NCI-H748 treated with DMSO at 0.1 percent for 48 hours (cell line): ENCODE measurements at regions not wholly inside any gene's neighbourhood (a gene's known extent, or its start where the extent isn't known, plus 50 kb on each side); places are given as distances from the start of the nearest gene placed in this dataset.
"Not testable (repeated sequence)": the region's sequence is repeated elsewhere in the genome, so short reads cannot be mapped to it uniquely, and the experiment has no call there.

Source experiments
- DNase-seq: peaks from one replicate; lab custom pipeline; 2025; lab: John Stamatoyannopoulos, UW

- not testable (repeated sequence) for DNase-seq
Measured at GRCh38 chr14:59006179-59006578, 182.3 kb upstream of the DAAM1 start.

DNA sequence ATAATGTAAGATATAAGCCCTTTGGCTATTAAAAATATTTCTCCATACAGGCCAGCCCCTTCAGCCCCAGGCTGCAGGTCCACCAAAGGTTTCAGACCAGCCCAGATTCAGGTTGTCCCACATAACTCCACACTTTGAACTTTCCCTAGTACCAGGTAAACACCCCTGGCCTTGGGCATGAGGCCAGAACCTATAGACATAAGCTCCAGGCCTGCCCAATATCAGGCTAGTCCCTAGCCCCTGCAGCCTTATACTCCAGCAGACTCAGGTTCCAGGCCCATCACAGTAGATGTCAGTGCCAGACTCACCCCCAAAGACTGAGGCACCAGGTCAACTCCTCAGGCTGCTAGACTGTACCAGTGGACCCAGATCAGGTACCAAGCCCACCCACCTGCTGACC is 178.5 kb upstream of the DAAM1 start:
- no peak for DNase-seq

DNA sequence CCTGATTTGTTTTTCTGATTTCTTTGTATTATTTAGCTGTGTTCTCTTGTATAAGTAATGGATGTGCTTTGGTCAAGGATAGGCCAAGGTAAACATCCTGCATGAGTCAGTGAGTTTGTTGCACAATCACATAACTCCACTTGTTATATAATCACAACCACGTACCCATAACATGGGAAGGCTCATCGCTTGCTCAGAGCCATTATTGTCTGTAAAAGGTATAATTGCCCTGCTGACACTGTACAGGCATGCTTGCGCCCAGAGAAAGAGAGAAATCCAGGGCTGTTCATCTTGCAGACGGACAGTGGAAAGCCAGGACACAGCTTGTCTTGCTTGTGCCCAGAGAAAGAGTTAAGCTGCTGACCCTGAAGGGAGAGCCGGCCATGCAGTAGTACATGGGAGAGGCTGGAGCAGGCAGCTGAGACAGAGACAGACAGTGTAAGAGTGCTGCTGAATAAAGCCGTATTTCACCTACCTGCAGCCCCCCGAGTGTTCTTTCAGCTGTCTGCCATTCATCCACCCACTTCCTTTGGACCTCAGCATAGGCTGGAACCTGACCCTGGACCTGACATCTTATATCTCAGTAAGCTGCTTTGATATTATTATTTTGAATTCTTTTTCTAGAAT is 174.7 kb upstream of the DAAM1 start:
- no peak for DNase-seq

DNA sequence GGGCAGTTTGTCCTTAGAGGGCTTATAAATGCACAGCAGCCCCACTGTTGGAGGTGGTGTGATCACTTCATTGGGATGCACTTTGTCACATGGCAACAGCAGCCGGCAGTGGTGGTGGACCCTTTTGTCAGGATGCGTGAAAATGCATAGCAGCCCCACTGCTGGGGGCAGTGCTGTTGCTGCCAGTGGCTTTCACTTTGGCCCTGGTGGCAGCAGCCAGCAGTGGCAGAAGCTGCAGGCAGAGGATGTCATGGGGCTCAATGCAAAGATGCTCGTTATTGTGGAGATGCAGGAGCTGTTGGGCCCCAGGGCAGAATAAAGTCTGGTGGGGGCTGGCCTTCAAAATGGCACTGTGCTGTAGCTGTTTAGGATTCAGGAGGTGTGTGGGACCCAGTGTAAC is 173.0 kb upstream of the DAAM1 start:
- no peak for DNase-seq

DNA sequence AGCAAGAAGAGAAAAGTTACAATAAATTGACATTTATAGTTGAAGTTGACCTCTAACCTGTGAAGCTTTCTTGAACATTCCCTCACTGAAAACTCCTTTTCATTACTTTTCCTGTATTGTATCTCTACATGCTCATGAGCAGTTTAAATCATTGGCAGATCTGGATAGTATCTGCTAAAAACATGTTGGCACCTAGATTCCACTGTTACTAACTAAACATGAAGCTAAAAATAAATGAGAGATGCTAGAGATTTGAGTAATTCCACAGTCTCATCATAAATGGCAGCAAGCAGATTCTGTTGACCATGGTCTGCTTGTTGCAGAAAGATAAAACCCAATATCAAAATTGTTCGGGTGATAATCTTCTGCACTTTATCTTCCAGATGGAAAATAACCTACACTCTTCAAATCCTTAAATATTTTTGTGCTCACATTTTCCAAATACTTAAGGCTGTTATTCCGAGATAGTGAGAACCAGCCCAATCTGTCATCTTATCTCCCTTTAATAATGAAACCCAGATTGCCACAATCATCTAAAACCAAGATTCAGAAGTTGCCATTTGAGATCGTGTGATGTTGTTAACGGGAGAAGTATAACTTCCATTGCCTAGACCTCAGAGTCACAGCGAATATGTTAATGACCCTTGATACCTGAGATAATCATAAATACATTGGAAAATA is 171.0 kb upstream of the DAAM1 start:
- DNase-seq, result no peak

GRCh38 chr14:59018460-59018859 is 170.0 kb upstream of the DAAM1 start:
- no peak for DNase-seq

- DNase-seq, result no peak
Measured at GRCh38 chr14:59018978-59019377, 169.5 kb upstream of the DAAM1 start.

DNA sequence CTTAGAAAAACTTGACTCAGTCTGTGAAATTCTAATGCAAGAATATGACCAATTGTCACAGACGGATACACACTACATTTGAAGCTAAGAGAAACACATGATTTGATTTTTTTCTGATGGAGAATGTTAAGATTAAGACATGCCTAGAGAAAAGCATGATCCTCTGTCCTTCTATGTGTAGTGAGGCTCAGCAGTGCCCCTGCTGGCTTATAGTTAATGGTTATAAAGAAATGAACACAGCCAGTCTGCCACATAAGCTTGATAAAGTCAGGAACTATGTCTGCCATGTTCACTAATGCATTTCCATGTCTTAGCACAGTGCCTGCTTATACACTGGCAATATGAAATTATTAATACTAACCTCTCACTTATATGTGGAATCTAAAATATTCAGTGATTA is 168.1 kb upstream of the DAAM1 start:
- DNase-seq, result peak; percentile 10

DNA sequence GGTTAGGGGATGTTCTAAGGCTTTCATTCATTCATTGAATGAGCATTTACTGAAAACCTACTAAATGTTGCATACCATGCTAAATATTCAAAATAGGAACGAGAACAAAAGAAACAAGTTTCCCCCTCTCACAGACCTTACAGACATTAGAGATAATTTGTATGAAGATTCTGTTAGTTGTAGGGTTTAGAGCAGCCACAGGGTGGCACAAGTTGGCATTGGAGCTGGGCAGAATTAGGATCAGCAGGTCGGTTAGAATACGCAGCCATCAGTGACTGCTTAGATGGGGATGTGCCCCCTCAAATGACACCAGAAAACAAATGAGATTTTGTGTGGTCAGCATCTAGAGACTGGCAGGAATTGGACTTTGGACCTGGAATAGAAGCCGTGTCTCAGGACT is 166.3 kb upstream of the DAAM1 start:
- no peak for DNase-seq

- DNase-seq, result no peak
Measured at GRCh38 chr14:59026081-59026480, 162.4 kb upstream of the DAAM1 start.

DNA sequence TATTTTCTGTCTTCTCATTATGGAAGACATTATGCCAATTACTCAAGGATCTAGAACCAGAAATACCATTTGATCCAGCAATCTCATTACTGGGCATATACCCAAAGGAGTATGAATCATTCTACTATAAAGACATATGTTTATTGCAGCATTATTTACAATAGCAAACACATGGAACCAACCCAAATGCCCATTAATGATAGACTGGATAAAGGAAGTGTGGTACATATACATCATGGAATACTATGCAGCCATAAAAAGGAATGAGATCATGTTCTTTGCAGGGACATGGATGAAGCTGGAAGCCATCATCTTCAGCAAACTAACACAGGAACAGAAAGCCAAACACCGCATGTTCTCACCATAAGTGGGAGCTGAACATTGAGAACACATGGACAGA is 161.8 kb upstream of the DAAM1 start:
- not testable (repeated sequence) for DNase-seq

GRCh38 chr14:59028476-59029202 is 159.8 kb upstream of the DAAM1 start:
- DNase-seq, result peak; percentile 67

DNA sequence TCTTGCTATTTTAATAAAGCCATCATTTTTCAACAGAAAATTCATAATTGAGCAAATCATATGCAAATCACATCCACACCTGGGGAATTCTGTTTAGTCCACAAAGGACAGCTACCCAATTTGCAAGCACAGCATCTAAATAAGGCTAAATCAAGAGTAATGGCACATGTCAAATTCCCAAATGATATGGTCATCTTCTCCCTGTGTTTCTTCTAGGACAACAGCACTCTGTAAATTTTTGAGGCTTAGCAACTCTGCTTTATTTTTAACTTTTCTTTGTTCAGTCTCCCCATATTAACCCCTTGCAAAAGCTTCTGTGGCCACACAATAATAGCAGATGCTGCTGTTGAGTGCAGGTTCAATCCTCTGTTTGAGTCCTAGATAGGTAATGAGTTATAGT is 155.6 kb upstream of the DAAM1 start:
- DNase-seq, result no peak

DNA sequence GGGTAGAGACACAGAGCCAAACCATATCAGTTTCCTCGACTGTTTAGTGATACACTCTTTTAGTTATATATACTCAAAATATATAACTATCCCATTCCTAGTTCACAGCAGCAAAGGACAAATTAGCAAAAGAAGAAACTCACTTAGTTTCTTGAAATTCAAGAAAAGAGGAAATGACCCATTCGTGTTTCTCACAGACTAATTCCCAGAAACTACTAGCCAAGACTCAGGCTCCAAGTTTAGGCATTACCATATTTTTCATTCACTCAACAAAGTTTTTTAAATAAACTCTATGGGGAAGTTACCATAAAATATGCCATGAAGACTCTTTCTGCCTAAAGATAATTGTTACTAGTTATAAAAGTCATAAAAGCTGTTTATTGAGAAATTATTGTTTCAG is 152.3 kb upstream of the DAAM1 start:
- DNase-seq, result no peak

DNA sequence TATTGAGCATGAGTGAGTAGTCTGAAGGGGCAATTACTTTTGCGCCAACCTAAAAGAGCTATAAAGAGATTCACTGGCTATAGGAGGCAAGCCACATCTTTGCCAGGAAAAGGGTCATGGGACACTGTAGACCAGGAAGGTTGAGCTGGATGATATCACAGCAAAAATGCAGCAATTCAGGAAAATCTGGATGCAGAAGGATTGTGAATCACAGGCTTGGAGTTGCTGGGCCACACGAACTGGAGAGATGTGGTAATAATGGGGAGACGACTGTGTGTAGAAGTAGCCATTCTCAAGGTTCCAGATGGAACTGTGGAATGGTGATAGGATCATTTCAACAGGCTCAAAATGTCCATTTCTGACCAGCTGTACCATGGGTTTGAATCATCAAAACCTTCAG is 151.4 kb upstream of the DAAM1 start:
- DNase-seq, result no peak

DNA sequence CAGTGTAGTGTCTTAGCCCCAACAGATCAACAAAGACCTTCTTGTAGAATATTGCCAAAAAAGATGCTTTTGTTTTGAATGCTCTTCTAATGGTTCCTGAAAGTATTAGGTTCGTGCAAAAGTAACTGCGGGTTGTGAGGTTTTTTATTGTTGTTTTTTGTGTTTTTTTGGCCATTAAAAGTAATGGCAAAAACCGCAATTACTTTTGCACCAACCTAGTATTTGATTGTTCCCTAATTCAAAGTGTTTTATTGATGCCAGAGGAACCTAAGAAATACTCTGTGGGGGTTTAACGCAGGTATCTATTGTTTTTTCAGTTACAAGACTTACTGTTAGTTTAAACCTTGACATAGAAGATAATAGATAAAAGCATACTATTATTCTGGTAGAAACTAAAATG is 150.8 kb upstream of the DAAM1 start:
- no peak for DNase-seq

- no peak for DNase-seq
Measured at GRCh38 chr14:59038746-59039145, 149.7 kb upstream of the DAAM1 start.

- DNase-seq, result no peak
Measured at GRCh38 chr14:59041308-59041707, 147.2 kb upstream of the DAAM1 start.

- DNase-seq, result no peak
Measured at GRCh38 chr14:59044707-59045106, 143.8 kb upstream of the DAAM1 start.

DNA sequence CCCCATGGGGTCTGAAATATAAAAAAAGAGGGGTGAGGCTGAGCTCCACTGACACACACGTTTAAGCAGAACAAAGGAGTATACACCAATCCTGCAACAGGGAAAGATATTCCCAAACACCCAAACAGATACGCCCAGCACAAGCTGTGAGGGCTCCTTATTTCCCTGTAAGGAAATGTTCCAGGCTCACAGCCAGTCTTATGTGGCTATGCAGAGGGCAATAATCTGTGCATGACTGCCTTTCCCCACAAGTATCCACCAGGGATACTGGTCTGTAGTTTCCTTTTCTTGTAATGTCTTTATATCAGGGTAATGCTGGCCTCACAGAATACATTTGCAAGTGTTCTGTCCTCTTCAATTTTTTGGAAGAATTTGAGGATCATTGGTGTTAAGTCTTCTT is 141.7 kb upstream of the DAAM1 start:
- no peak for DNase-seq

DNA sequence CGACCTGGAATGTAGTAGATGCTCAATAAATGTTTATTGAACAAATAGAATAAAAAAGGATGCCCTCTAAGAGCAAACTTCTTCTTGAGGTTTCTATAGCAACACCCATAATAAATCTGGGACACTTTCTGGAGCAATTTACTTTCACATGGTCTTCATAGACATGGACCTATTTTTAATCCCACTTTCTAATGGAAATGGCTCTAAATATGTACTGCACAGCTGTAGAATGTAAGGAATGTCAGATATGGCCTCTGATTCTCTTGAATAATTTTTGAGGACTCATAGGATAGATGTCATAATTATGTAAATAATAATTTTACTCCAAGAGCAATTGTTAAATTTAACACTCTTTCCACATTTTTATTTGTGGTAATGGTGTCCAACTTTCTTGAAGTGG is 133.5 kb upstream of the DAAM1 start:
- DNase-seq, result no peak

GRCh38 chr14:59055439-59056045 is 132.9 kb upstream of the DAAM1 start:
- DNase-seq, result peak; percentile 37

GRCh38 chr14:59057551-59057950 is 130.9 kb upstream of the DAAM1 start:
- no peak for DNase-seq
